H1 (cell line): ENCODE measurements at regions not wholly inside any gene's neighbourhood (a gene's known extent, or its start where the extent isn't known, plus 50 kb on each side); places are given as distances from the start of the nearest gene placed in this dataset.

Experiments used
- TF ChIP-seq, protein P1 (sequence below): fragments of 300-600 bp; sonication (generic); IDR thresholded peaks from 2 replicates; pipeline ENCODE4 v1.7.1; 2012; ENCODE audit warnings: low read length, moderate library complexity, mild to moderate bottlenecking, inconsistent platforms; ENCODE audit not compliant: insufficient replicate concordance

DNA sequence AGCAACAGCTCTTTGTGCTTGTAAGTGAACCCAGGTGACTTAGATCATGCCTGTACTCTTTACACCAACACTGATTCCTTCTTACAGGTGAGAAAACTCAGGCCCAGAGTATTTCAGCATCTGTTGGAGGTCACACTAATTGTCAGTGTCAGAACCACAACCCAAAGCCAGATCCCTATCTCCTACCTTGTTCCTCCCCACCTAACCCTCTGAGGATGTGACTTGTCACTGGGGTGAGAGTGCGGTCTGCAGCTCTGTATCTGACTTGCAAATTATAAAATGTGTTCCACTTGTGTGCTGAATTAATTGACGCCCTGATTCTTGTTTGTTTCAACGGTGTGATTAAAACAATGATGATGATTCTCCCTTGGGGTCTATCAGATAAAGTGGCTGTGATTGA lies 232.5 kb upstream of the KCNG1 start (continued):
- TF ChIP-seq, protein P1, sequence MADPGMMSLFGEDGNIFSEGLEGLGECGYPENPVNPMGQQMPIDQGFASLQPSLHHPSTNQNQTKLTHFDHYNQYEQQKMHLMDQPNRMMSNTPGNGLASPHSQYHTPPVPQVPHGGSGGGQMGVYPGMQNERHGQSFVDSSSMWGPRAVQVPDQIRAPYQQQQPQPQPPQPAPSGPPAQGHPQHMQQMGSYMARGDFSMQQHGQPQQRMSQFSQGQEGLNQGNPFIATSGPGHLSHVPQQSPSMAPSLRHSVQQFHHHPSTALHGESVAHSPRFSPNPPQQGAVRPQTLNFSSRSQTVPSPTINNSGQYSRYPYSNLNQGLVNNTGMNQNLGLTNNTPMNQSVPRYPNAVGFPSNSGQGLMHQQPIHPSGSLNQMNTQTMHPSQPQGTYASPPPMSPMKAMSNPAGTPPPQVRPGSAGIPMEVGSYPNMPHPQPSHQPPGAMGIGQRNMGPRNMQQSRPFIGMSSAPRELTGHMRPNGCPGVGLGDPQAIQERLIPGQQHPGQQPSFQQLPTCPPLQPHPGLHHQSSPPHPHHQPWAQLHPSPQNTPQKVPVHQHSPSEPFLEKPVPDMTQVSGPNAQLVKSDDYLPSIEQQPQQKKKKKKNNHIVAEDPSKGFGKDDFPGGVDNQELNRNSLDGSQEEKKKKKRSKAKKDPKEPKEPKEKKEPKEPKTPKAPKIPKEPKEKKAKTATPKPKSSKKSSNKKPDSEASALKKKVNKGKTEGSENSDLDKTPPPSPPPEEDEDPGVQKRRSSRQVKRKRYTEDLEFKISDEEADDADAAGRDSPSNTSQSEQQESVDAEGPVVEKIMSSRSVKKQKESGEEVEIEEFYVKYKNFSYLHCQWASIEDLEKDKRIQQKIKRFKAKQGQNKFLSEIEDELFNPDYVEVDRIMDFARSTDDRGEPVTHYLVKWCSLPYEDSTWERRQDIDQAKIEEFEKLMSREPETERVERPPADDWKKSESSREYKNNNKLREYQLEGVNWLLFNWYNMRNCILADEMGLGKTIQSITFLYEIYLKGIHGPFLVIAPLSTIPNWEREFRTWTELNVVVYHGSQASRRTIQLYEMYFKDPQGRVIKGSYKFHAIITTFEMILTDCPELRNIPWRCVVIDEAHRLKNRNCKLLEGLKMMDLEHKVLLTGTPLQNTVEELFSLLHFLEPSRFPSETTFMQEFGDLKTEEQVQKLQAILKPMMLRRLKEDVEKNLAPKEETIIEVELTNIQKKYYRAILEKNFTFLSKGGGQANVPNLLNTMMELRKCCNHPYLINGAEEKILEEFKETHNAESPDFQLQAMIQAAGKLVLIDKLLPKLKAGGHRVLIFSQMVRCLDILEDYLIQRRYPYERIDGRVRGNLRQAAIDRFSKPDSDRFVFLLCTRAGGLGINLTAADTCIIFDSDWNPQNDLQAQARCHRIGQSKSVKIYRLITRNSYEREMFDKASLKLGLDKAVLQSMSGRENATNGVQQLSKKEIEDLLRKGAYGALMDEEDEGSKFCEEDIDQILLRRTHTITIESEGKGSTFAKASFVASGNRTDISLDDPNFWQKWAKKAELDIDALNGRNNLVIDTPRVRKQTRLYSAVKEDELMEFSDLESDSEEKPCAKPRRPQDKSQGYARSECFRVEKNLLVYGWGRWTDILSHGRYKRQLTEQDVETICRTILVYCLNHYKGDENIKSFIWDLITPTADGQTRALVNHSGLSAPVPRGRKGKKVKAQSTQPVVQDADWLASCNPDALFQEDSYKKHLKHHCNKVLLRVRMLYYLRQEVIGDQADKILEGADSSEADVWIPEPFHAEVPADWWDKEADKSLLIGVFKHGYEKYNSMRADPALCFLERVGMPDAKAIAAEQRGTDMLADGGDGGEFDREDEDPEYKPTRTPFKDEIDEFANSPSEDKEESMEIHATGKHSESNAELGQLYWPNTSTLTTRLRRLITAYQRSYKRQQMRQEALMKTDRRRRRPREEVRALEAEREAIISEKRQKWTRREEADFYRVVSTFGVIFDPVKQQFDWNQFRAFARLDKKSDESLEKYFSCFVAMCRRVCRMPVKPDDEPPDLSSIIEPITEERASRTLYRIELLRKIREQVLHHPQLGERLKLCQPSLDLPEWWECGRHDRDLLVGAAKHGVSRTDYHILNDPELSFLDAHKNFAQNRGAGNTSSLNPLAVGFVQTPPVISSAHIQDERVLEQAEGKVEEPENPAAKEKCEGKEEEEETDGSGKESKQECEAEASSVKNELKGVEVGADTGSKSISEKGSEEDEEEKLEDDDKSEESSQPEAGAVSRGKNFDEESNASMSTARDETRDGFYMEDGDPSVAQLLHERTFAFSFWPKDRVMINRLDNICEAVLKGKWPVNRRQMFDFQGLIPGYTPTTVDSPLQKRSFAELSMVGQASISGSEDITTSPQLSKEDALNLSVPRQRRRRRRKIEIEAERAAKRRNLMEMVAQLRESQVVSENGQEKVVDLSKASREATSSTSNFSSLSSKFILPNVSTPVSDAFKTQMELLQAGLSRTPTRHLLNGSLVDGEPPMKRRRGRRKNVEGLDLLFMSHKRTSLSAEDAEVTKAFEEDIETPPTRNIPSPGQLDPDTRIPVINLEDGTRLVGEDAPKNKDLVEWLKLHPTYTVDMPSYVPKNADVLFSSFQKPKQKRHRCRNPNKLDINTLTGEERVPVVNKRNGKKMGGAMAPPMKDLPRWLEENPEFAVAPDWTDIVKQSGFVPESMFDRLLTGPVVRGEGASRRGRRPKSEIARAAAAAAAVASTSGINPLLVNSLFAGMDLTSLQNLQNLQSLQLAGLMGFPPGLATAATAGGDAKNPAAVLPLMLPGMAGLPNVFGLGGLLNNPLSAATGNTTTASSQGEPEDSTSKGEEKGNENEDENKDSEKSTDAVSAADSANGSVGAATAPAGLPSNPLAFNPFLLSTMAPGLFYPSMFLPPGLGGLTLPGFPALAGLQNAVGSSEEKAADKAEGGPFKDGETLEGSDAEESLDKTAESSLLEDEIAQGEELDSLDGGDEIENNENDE = no peak
